ENCODE measurements at regions not wholly inside any gene's neighbourhood (a gene's known extent, or its start where the extent isn't known, plus 50 kb on each side); places are given as distances from the start of the nearest gene placed in this dataset.
A peak's percentile ranks its signal among the peaks of the same experiment; 100 is the strongest.

- Histone ChIP-seq H3K4me1 (ENCODE audit: insufficient read depth, low read length) (peaks cover 29% of the 10 kb centered on the region), H3K27me3 (ENCODE audit: insufficient read depth, low read length, poor library complexity) (no peaks in the 10 kb centered on the region), H3K9ac (ENCODE audit: low read depth, low read length) (no peak overlapping the region), H3K79me2 (ENCODE audit: insufficient read depth, low read length) (no peaks in the 10 kb centered on the region), H2AFZ (ENCODE audit: low read depth, low read length) (no peak overlapping the region), H3K4me2 (ENCODE audit: insufficient read depth, low read length) (no peak overlapping the region), H3K27ac (ENCODE audit: low read length) (no peak overlapping the region), H3K36me3 (ENCODE audit: insufficient read depth, low read length) (peaks cover 6% of the 10 kb centered on the region), H3K4me3 (ENCODE audit: low read depth in 1 of 2, low read length in 2 of 2) (no peak overlapping the region), H3K9me3 (ENCODE audit: insufficient read depth, low read length, severe bottlenecking) (no peaks in the 10 kb centered on the region), H4K20me1 (ENCODE audit: insufficient read depth, low read length) (no peaks in the 10 kb centered on the region)
- ATAC-seq (ENCODE audit: insufficient read depth, low read depth) (no peak), DNase-seq (no peak)
- TF ChIP-seq CTCF (IDR thresholded peaks at IDR 0.05; ENCODE audit: borderline replicate concordance, extremely low read depth, low read length, poor library complexity, severe bottlenecking): no peak
- no peak for TF ChIP-seq EZH2 (IDR thresholded peaks at IDR 0.05; ENCODE audit: borderline replicate concordance, low read depth, low read length, severe bottlenecking)
These were observed 168.9 kb upstream of the RGMA start for GRCh38 chr15:93257920-93258319.

GRCh38 chr15:93253681-93254080 is 164.7 kb upstream of the RGMA start:
- TF ChIP-seq EZH2 (IDR thresholded peaks at IDR 0.05; ENCODE audit: borderline replicate concordance, low read depth, low read length, severe bottlenecking): no peak
- no peak for TF ChIP-seq CTCF (IDR thresholded peaks at IDR 0.05; ENCODE audit: borderline replicate concordance, extremely low read depth, low read length, poor library complexity, severe bottlenecking)
- ATAC-seq (ENCODE audit: insufficient read depth, low read depth): no peak
- no peaks in the 10 kb centered on the region for H4K20me1 ChIP-seq (ENCODE audit: insufficient read depth, low read length)
- peaks cover 12% of the 10 kb centered on the region for H3K4me1 ChIP-seq (ENCODE audit: insufficient read depth, low read length)
- no peak overlapping the region for H3K4me2 ChIP-seq (ENCODE audit: insufficient read depth, low read length)
- DNase-seq: no peak
- H3K27me3 ChIP-seq (ENCODE audit: insufficient read depth, low read length, poor library complexity): no peaks in the 10 kb centered on the region
- no peaks in the 10 kb centered on the region for H3K36me3 ChIP-seq (ENCODE audit: insufficient read depth, low read length)
- no peaks in the 10 kb centered on the region for H3K9me3 ChIP-seq (ENCODE audit: insufficient read depth, low read length, severe bottlenecking)
- no peak overlapping the region; the same call in 1 of the 2 replicates for H3K27ac ChIP-seq (ENCODE audit: low read length)
- H3K4me3 ChIP-seq (ENCODE audit: low read depth in 1 of 2, low read length in 2 of 2): no peak overlapping the region
- H3K79me2 ChIP-seq (ENCODE audit: insufficient read depth, low read length): no peaks in the 10 kb centered on the region
- no peak overlapping the region for H2AFZ ChIP-seq (ENCODE audit: low read depth, low read length)
- no peak overlapping the region for H3K9ac ChIP-seq (ENCODE audit: low read depth, low read length)

GRCh38 chr15:93252780-93253179 is 163.8 kb upstream of the RGMA start:
- TF ChIP-seq CTCF (IDR thresholded peaks at IDR 0.05; ENCODE audit: borderline replicate concordance, extremely low read depth, low read length, poor library complexity, severe bottlenecking) (no peak), EZH2 (IDR thresholded peaks at IDR 0.05; ENCODE audit: borderline replicate concordance, low read depth, low read length, severe bottlenecking) (no peak)
- DNase-seq (no peak), ATAC-seq (ENCODE audit: insufficient read depth, low read depth) (no peak)
- H3K79me2 ChIP-seq (ENCODE audit: insufficient read depth, low read length): no peaks in the 10 kb centered on the region
- H3K36me3 ChIP-seq (ENCODE audit: insufficient read depth, low read length): no peaks in the 10 kb centered on the region
- 0 out of 2 replicates have a peak overlapping the region, but pooled peaks have one; percentile 3 for H3K27ac ChIP-seq (ENCODE audit: low read length)
- H3K4me3 ChIP-seq (ENCODE audit: low read depth in 1 of 2, low read length in 2 of 2): no peak overlapping the region
- H3K27me3 ChIP-seq (ENCODE audit: insufficient read depth, low read length, poor library complexity): no peaks in the 10 kb centered on the region
- no peaks in the 10 kb centered on the region for H4K20me1 ChIP-seq (ENCODE audit: insufficient read depth, low read length)
- peaks cover 4% of the 10 kb centered on the region for H3K4me1 ChIP-seq (ENCODE audit: insufficient read depth, low read length)
- H3K9ac ChIP-seq (ENCODE audit: low read depth, low read length): no peak overlapping the region
- H3K4me2 ChIP-seq (ENCODE audit: insufficient read depth, low read length): no peak overlapping the region
- H3K9me3 ChIP-seq (ENCODE audit: insufficient read depth, low read length, severe bottlenecking): no peaks in the 10 kb centered on the region
- H2AFZ ChIP-seq (ENCODE audit: low read depth, low read length): no peak overlapping the region

GRCh38 chr15:93250950-93251349 is 161.9 kb upstream of the RGMA start:
- Histone ChIP-seq H4K20me1 (ENCODE audit: insufficient read depth, low read length) (no peaks in the 10 kb centered on the region), H3K4me1 (ENCODE audit: insufficient read depth, low read length) (no peaks in the 10 kb centered on the region), H2AFZ (ENCODE audit: low read depth, low read length) (no peak overlapping the region), H3K9ac (ENCODE audit: low read depth, low read length) (no peak overlapping the region), H3K36me3 (ENCODE audit: insufficient read depth, low read length) (peaks cover 3% of the 10 kb centered on the region; the same call in 1 of the 2 replicates), H3K27ac (ENCODE audit: low read length) (no peak overlapping the region), H3K4me2 (ENCODE audit: insufficient read depth, low read length) (no peak overlapping the region), H3K4me3 (ENCODE audit: low read depth in 1 of 2, low read length in 2 of 2) (no peak overlapping the region), H3K9me3 (ENCODE audit: insufficient read depth, low read length, severe bottlenecking) (no peaks in the 10 kb centered on the region), H3K27me3 (ENCODE audit: insufficient read depth, low read length, poor library complexity) (no peaks in the 10 kb centered on the region), H3K79me2 (ENCODE audit: insufficient read depth, low read length) (0 out of 2 replicates have a peak, but pooled peaks cover 3% of the 10 kb centered on the region)
- ATAC-seq (ENCODE audit: insufficient read depth, low read depth): no peak
- TF ChIP-seq EZH2 (IDR thresholded peaks at IDR 0.05; ENCODE audit: borderline replicate concordance, low read depth, low read length, severe bottlenecking) (no peak), CTCF (IDR thresholded peaks at IDR 0.05; ENCODE audit: borderline replicate concordance, extremely low read depth, low read length, poor library complexity, severe bottlenecking) (no peak)
- no peak for DNase-seq
